A549 (cell line): ENCODE measurements at regions not wholly inside any gene's neighbourhood (a gene's known extent, or its start where the extent isn't known, plus 50 kb on each side); places are given as distances from the start of the nearest gene placed in this dataset.

Experiments
- ATAC-seq, 2 experiments: fragments of 200-7000 bp in 1 of 2; fragments of >200 bp in 1 of 2; cut with Nextera tagmentation in 1 of 2; cut with Tn5 transposase in 1 of 2; 3 replicates each; pipeline versions ENCODE4 v1.8.0 to v1.9.1; 2018 to 2020; ENCODE audit warnings: mild to moderate bottlenecking in 1 of 2, moderate library complexity in 1 of 2
- CTCF ChIA-PET: fragments of 300-600 bp; sonication (Branson Sonifier 250); formaldehyde crosslinking; extraction: SDS; loops from one replicate; lab custom pipeline; 2021; ENCODE audit warnings: antibody characterized with exemption, inconsistent platforms; lab: Yijun Ruan, JAX
- POLR2A ChIA-PET: fragments of 350-600 bp; formaldehyde crosslinking; extraction: SDS; loops from one replicate; lab custom pipeline; 2021; ENCODE audit warnings: antibody characterized with exemption, inconsistent platforms; lab: Yijun Ruan, JAX
- DNase-seq, 2 experiments: peaks; one replicate each; pipeline versions ENCODE4 v3.0.0 to v3.0.0-alpha.2; 2011 to 2016; ENCODE audit warnings: low read depth in 1 of 2, low spot score in 1 of 2
- FAIRE-seq: peaks from 2 replicates; lab custom pipeline; 2011; peaks lifted over from hg19 to GRCh38; lab: Jason Lieb, UNC
- H3K27ac ChIP-seq, 2 experiments: fragments of >200 bp; sonication (Bioruptor Twin); formaldehyde crosslinking; 3 replicates each; pipeline ENCODE4 v1.5.1; 2016 to 2017
- H3K4me1 ChIP-seq: fragments of >200 bp; sonication (Bioruptor Twin); formaldehyde crosslinking; 3 replicates; pipeline ENCODE4 v1.6.1; 2016
- H3K4me2 ChIP-seq: fragments of >200 bp; sonication (Bioruptor Twin); formaldehyde crosslinking; 3 replicates; pipeline ENCODE4 v1.6.1; 2016
- H3K4me3 ChIP-seq: fragments of >200 bp; sonication (Bioruptor Twin); formaldehyde crosslinking; 3 replicates; pipeline ENCODE4 v1.5.1; 2016
- H3K9me3 ChIP-seq: fragments of >200 bp; sonication (Bioruptor Twin); formaldehyde crosslinking; 3 replicates; pipeline ENCODE4 v1.6.1; 2016
- ATOH8 ChIP-seq: fragments of 250-450 bp; sonication (Bioruptor Pico); IDR thresholded peaks from 2 replicates; pipeline ENCODE4 v1.5.0; 2020; ENCODE audit warnings: low read depth, mild to moderate bottlenecking, moderate library complexity
- CBX2 ChIP-seq: fragments of 200-600 bp; sonication (generic); IDR thresholded peaks from 2 replicates; pipeline ENCODE4 v1.6.1; 2016; ENCODE audit warnings: low read depth, mild to moderate bottlenecking, borderline replicate concordance
- CEBPB ChIP-seq, 2 experiments: fragments of >200 bp in 1 of 2; sonication (Bioruptor Twin) in 1 of 2; formaldehyde crosslinking in 1 of 2; IDR thresholded peaks; 2 replicates each; pipeline ENCODE4 v1.6.1; 2012 to 2016
- CHD4 ChIP-seq: fragments of 200-600 bp; sonication (generic); IDR thresholded peaks from 2 replicates; pipeline ENCODE4 v1.6.1; 2016; ENCODE audit warnings: antibody characterized with exemption, mild to moderate bottlenecking, borderline replicate concordance
- CTCF ChIP-seq: fragments of >200 bp; sonication (Bioruptor Twin); formaldehyde crosslinking; IDR thresholded peaks from 3 replicates; pipeline ENCODE4 v1.5.1; 2016
- EP300 ChIP-seq, 2 experiments: fragments of >200 bp; sonication (Bioruptor Twin); formaldehyde crosslinking; IDR thresholded peaks; 2 replicates in 1 of 2; 3 replicates in 1 of 2; pipeline ENCODE4 v1.6.1; 2016 to 2017
- FOSB ChIP-seq: fragments of 250-450 bp; sonication (Bioruptor Pico); IDR thresholded peaks from 2 replicates; pipeline ENCODE4 v1.5.0; 2020; ENCODE audit warnings: mild to moderate bottlenecking, moderate library complexity
- HDAC2 ChIP-seq: fragments of 200-600 bp; sonication (generic); IDR thresholded peaks from 2 replicates; pipeline ENCODE4 v1.6.1; 2016
- JUN ChIP-seq, 2 experiments: fragments of >200 bp; sonication (Bioruptor Twin); formaldehyde crosslinking; IDR thresholded peaks; 2 replicates in 1 of 2; 3 replicates in 1 of 2; pipeline ENCODE4 v1.6.1; 2016 to 2017
- KDM1A ChIP-seq: fragments of 200-600 bp; sonication (generic); IDR thresholded peaks from 2 replicates; pipeline ENCODE4 v1.6.1; 2016; ENCODE audit warnings: low read depth, mild to moderate bottlenecking
- MAX ChIP-seq: IDR thresholded peaks from 2 replicates; pipeline ENCODE4 v1.6.1; 2012
- MYC ChIP-seq: IDR thresholded peaks from 2 replicates; pipeline ENCODE4 v1.6.1; 2012; ENCODE audit warnings: mild to moderate bottlenecking, inconsistent platforms, low read length, improper control_type of control experiment, borderline replicate concordance
- REST ChIP-seq: fragments of 200-600 bp; sonication (generic); IDR thresholded peaks from 2 replicates; pipeline ENCODE4 v1.6.1; 2016; ENCODE audit warnings: antibody characterized with exemption, mild to moderate bottlenecking, moderate library complexity
- RNF2 ChIP-seq: fragments of 200-600 bp; sonication (generic); IDR thresholded peaks from 2 replicates; pipeline ENCODE4 v1.6.1; 2016; ENCODE audit warnings: low read depth, mild to moderate bottlenecking, antibody characterized with exemption, moderate library complexity, borderline replicate concordance
- TFCP2L1 ChIP-seq: fragments of 250-450 bp; sonication (Bioruptor Pico); IDR thresholded peaks from 2 replicates; pipeline ENCODE4 v1.5.0; 2021; ENCODE audit warnings: mild to moderate bottlenecking
- TP53 ChIP-seq: fragments of 250-450 bp; sonication (Bioruptor Pico); IDR thresholded peaks from 2 replicates; pipeline ENCODE4 v1.5.0; 2021; ENCODE audit warnings: mild to moderate bottlenecking, moderate library complexity
- ZC3H11A ChIP-seq: fragments of 450-650 bp; IDR thresholded peaks from 2 replicates; pipeline ENCODE4 v1.6.1; 2014; ENCODE audit warnings: antibody characterized with exemption, mild to moderate bottlenecking
- WGBS: methylation state at CpG from one replicate; pipeline ENCODE4 v1.1.6; 2017; ENCODE audit errors: missing lambda C conversion rate; 5-methylcytosine and 5-hydroxymethylcytosine counted together
- TF ChIP-seq, protein P1 (sequence below): fragments of >200 bp; sonication (Bioruptor Twin); formaldehyde crosslinking; IDR thresholded peaks from 2 replicates; pipeline ENCODE4 v1.6.1; 2016

GRCh38 chr1:88466899-88467580 is 217.0 kb upstream of the PKN2 start:
- no peak for TF ChIP-seq FOSB (CRISPR knock-in tag)
- TF ChIP-seq EP300 (IDR thresholded peaks at IDR 0.05), result no peak
- TF ChIP-seq MYC, result no peak
- no peak for TF ChIP-seq CHD4
- TF ChIP-seq TP53 (CRISPR knock-in tag), result no peak
- TF ChIP-seq, protein P1, sequence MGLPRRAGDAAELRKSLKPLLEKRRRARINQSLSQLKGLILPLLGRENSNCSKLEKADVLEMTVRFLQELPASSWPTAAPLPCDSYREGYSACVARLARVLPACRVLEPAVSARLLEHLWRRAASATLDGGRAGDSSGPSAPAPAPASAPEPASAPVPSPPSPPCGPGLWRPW, result no peak
- no peak for TF ChIP-seq ZC3H11A
- TF ChIP-seq KDM1A, result no peak
- TF ChIP-seq ATOH8 (CRISPR knock-in tag), result no peak
- TF ChIP-seq CTCF, result no peak
- TF ChIP-seq MAX, result no peak
- TF ChIP-seq TFCP2L1 (CRISPR knock-in tag), result no peak
- no peak for TF ChIP-seq JUN (IDR thresholded peaks at IDR 0.05)
- TF ChIP-seq RNF2, result no peak
- DNase-seq (no peak), FAIRE-seq (no peak), ATAC-seq (no peak)
- Histone ChIP-seq H3K4me3 (no peak overlapping the region), H3K27ac (no peak overlapping the region), H3K4me1 (no peaks in the 10 kb centered on the region), H3K4me2 (no peak overlapping the region), H3K9me3 (no peaks in the 10 kb centered on the region)
- WGBS, result 83% methylated on average over 21 of the region's 55 CpGs
- ChIA-PET CTCF (no interaction called here), POLR2A (no interaction called here)

DNA sequence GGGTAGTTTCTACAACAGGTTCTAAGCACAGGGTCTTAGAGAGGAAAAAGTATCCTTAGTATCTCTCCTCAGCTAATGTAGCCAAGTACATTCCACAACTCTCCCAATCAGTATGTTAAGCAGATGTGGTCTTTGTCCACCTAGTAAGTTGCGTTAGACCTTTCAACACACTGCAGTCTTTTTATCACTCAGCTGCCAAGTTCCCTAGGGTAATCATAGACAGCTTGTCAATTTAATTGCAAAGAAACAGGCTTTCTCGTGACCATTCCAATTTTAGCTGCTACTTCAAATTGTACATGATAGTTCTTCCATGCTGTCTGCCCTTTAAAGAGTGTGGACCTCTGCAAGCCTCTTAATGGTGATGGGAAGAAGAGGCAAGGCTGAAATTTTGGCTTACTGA is 211.8 kb upstream of the PKN2 start:
- ATAC-seq, result no peak
- POLR2A ChIA-PET, result no interaction called here
- no peak for DNase-seq
- H3K4me3 ChIP-seq, result no peak overlapping the region
- H3K9me3 ChIP-seq, result no peaks in the 10 kb centered on the region
- 30% methylated on average over 2 of the region's 2 CpGs for WGBS
- CTCF ChIA-PET, result no interaction called here
- no peaks in the 10 kb centered on the region for H3K4me1 ChIP-seq
- FAIRE-seq, result no peak
- H3K4me2 ChIP-seq, result no peak overlapping the region
- TF ChIP-seq TP53 (CRISPR knock-in tag), result no peak
- no peak for TF ChIP-seq REST
- TF ChIP-seq CBX2, result no peak
- no peak for TF ChIP-seq HDAC2
- no peak for TF ChIP-seq CEBPB (IDR thresholded peaks at IDR 0.05)
- no peak overlapping the region for H3K27ac ChIP-seq
